Hepatocyte (in vitro differentiated cells): ENCODE measurements at regions not wholly inside any gene's neighbourhood (a gene's known extent, or its start where the extent isn't known, plus 50 kb on each side); places are given as distances from the start of the nearest gene placed in this dataset.

Experiments used
- DNase-seq: peaks from one replicate; pipeline ENCODE4 v3.0.0-alpha.2; 2016; ENCODE audit warnings: low spot score
- H2AFZ ChIP-seq: fragments of 200-600 bp; sonication (generic); 2 replicates; pipeline ENCODE4 v1.6.0; 2016; ENCODE audit warnings: antibody characterized with exemption, mild to moderate bottlenecking
- H3K27ac ChIP-seq: fragments of 200-600 bp; sonication (generic); 2 replicates; pipeline ENCODE4 v1.5.1; 2016; ENCODE audit warnings: mild to moderate bottlenecking
- H3K27me3 ChIP-seq: fragments of 200-600 bp; sonication (generic); 2 replicates; pipeline ENCODE4 v1.6.1; 2016
- H3K36me3 ChIP-seq: fragments of 200-600 bp; sonication (generic); replicated peaks from 2 replicates; pipeline ENCODE4 v1.5.1; 2016; ENCODE audit warnings: low read depth; ENCODE audit not compliant: insufficient read depth
- H3K4me1 ChIP-seq: fragments of 200-600 bp; sonication (generic); 2 replicates; pipeline ENCODE4 v1.5.1; 2016; ENCODE audit warnings: mild to moderate bottlenecking, moderate library complexity; ENCODE audit not compliant: insufficient read depth
- H3K4me2 ChIP-seq: fragments of 200-600 bp; sonication (generic); 2 replicates; pipeline ENCODE4 v1.6.0; 2016
- H3K4me3 ChIP-seq: fragments of 200-600 bp; sonication (generic); 2 replicates; pipeline ENCODE4 v1.5.1; 2016; ENCODE audit warnings: mild to moderate bottlenecking
- H3K79me2 ChIP-seq: fragments of 200-600 bp; sonication (generic); 2 replicates; pipeline ENCODE4 v1.6.0; 2017; ENCODE audit warnings: mild to moderate bottlenecking
- H3K9me2 ChIP-seq: fragments of 200-600 bp; sonication (generic); replicated peaks from 2 replicates; pipeline ENCODE4 v1.6.0; 2017; ENCODE audit warnings: mild to moderate bottlenecking; ENCODE audit not compliant: insufficient read depth
- H3K9me3 ChIP-seq: fragments of 200-600 bp; sonication (generic); 2 replicates; pipeline ENCODE4 v1.5.1; 2016; ENCODE audit warnings: low read depth, mild to moderate bottlenecking
- H4K20me1 ChIP-seq: fragments of 200-600 bp; sonication (generic); 2 replicates; pipeline ENCODE4 v1.6.0; 2016; ENCODE audit warnings: mild to moderate bottlenecking; ENCODE audit not compliant: insufficient read depth, poor library complexity, severe bottlenecking
- EZH2 ChIP-seq: fragments of 200-600 bp; sonication (generic); IDR thresholded peaks from 2 replicates; pipeline ENCODE4 v1.6.1; 2016; ENCODE audit warnings: antibody characterized with exemption, mild to moderate bottlenecking, borderline replicate concordance
- EZH2phosphoT487 ChIP-seq: fragments of 200-600 bp; sonication (generic); IDR thresholded peaks from one replicate; pipeline ENCODE4 v1.6.1; 2018; ENCODE audit warnings: antibody characterized with exemption, mild to moderate bottlenecking, low read depth, moderate library complexity; ENCODE audit not compliant: unreplicated experiment, severe bottlenecking
- WGBS: methylation state at CpG from one replicate; pipeline ENCODE4 v1.1.6; 2016; ENCODE audit warnings: low lambda C conversion rate; ENCODE audit errors: missing lambda C conversion rate; 5-methylcytosine and 5-hydroxymethylcytosine counted together
- TF ChIP-seq, protein P1 (sequence below): fragments of 200-600 bp; sonication (generic); IDR thresholded peaks from 2 replicates; pipeline ENCODE4 v1.5.1; 2016; ENCODE audit warnings: antibody characterized with exemption, mild to moderate bottlenecking; ENCODE audit not compliant: poor library complexity

DNA sequence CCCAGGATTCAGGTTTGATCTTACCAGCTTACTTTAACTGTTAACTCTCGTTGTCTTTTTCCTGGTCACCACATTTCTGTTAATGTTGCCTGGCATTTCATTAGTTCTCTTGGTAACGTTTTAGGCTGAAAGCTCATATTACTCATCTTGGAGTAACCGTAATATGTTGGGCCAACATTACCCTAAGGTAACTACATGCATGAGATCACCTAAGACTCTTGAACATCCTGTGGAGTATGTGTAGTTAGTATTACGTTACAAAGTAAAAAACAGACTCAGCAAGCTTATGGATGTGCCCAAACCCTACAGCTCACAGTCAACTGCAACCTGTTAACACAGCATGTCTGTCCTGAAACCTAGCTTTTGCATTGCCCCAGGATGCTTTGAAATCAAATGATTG, 203.3 kb upstream of the HS3ST1 start:
- peaks cover 14% of the 10 kb centered on the region for H3K4me1 ChIP-seq
- H3K79me2 ChIP-seq = no peaks in the 10 kb centered on the region
- no peaks in the 10 kb centered on the region for H3K9me3 ChIP-seq
- H3K27me3 ChIP-seq = no peaks in the 10 kb centered on the region
- H3K4me3 ChIP-seq = no peak overlapping the region
- H3K4me2 ChIP-seq = no peak overlapping the region
- no peaks in the 10 kb centered on the region for H3K36me3 ChIP-seq
- TF ChIP-seq, protein P1, sequence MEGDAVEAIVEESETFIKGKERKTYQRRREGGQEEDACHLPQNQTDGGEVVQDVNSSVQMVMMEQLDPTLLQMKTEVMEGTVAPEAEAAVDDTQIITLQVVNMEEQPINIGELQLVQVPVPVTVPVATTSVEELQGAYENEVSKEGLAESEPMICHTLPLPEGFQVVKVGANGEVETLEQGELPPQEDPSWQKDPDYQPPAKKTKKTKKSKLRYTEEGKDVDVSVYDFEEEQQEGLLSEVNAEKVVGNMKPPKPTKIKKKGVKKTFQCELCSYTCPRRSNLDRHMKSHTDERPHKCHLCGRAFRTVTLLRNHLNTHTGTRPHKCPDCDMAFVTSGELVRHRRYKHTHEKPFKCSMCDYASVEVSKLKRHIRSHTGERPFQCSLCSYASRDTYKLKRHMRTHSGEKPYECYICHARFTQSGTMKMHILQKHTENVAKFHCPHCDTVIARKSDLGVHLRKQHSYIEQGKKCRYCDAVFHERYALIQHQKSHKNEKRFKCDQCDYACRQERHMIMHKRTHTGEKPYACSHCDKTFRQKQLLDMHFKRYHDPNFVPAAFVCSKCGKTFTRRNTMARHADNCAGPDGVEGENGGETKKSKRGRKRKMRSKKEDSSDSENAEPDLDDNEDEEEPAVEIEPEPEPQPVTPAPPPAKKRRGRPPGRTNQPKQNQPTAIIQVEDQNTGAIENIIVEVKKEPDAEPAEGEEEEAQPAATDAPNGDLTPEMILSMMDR = no peak
- TF ChIP-seq EZH2phosphoT487 = no peak
- no peak for TF ChIP-seq EZH2
- no peak for DNase-seq
- H3K27ac ChIP-seq = no peak overlapping the region
- no peaks in the 10 kb centered on the region for H3K9me2 ChIP-seq
- no peaks in the 10 kb centered on the region for H4K20me1 ChIP-seq
- WGBS = 89% methylated on average over 4 of the region's 4 CpGs
- H2AFZ ChIP-seq = no peak overlapping the region

DNA sequence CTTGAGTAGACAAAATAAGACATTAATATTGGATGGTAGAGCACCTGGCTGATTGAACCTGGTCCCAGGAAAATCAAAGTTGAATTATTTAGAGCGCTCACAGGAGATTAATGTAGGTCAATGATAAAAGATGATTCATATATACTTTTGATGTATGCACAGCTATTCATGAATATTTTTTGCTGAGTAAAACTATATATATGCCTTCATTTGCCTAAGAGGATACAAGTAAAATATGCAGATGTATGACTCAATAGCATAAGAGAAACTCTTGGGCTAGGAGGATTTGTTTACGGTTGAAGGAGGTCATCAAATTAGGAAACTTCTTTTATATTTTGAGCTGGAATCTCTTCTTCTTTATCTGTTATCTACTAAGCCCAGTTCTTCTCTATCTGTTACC, 202.7 kb upstream of the HS3ST1 start:
- Histone ChIP-seq H3K4me3 (no peak overlapping the region), H3K27ac (no peak overlapping the region), H3K27me3 (no peaks in the 10 kb centered on the region), H3K9me3 (no peaks in the 10 kb centered on the region), H3K4me1 (peaks cover 14% of the 10 kb centered on the region), H4K20me1 (no peaks in the 10 kb centered on the region), H3K4me2 (no peak overlapping the region), H3K36me3 (no peaks in the 10 kb centered on the region), H2AFZ (no peak overlapping the region), H3K9me2 (no peaks in the 10 kb centered on the region), H3K79me2 (no peaks in the 10 kb centered on the region)
- no peak for DNase-seq
- TF ChIP-seq, protein P1 = no peak
- WGBS = 95% methylated on average over 2 of the region's 2 CpGs

DNA sequence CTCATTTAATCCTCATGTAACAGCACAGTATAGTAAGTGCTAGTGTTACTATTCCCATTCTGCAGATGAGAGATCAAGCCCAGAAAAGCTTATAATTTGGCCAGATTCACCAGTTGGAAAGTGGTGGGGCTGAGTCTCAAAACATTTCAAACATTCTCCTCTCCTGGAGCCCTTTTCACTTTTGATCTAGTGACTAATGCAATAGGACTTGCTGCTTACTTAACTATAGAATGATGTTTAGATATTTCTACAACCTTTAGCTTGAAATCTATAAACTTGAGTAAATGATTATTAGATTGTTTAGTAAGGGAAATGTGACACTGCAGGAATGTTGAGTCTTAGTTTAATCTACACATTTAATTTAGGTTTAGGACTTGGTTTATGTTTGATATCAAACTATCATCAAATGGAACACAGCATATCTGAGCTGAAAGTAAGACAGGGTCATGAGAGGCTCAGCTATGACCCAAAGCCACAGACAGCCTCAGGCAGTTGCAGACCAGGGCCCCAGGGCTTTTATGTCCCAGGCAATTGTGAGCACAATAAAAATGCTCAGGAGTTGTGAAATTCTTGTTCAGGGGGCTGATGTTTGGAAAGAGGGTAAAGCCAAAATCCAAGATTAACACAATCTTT, 199.5 kb upstream of the HS3ST1 start:
- Histone ChIP-seq H3K9me3 (no peaks in the 10 kb centered on the region), H3K36me3 (no peaks in the 10 kb centered on the region), H3K27ac (peak overlapping the region; percentile 44), H2AFZ (no peak overlapping the region), H3K9me2 (no peaks in the 10 kb centered on the region), H3K4me1 (peaks cover 5% of the 10 kb centered on the region), H3K27me3 (no peaks in the 10 kb centered on the region), H3K4me3 (no peak overlapping the region), H3K4me2 (peak overlapping the region; percentile 1), H4K20me1 (no peaks in the 10 kb centered on the region), H3K79me2 (no peaks in the 10 kb centered on the region)
- DNase-seq = no peak
- TF ChIP-seq EZH2 (no peak), EZH2phosphoT487 (no peak)
- TF ChIP-seq, protein P1 = no peak

DNA sequence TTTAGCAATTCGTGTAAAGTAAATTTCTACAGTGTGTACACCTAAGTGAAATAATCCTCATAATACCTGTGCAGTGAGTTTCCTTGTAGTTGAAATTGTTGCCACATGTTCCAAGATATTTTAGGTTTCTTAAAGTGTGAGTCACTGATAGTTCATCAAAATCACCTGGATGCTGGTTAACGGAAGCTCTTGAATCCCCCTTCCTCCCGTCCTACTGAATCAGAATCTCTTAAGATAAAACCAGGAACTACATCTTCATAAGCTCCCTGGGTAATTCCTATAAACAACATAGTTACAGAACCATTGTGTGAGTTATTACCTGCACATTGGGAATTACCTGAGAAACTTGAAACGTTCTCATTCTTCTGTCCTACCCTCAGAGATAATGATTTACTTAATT, 197.4 kb upstream of the HS3ST1 start:
- peaks cover 7% of the 10 kb centered on the region for H3K4me1 ChIP-seq
- H3K4me2 ChIP-seq = no peak overlapping the region
- no peak for DNase-seq
- H3K9me2 ChIP-seq = no peaks in the 10 kb centered on the region
- no peaks in the 10 kb centered on the region for H3K79me2 ChIP-seq
- H3K4me3 ChIP-seq = no peak overlapping the region
- no peaks in the 10 kb centered on the region for H3K9me3 ChIP-seq
- 78% methylated on average over 4 of the region's 4 CpGs for WGBS
- no peak overlapping the region for H3K27ac ChIP-seq
- no peak overlapping the region for H2AFZ ChIP-seq
- no peaks in the 10 kb centered on the region for H3K27me3 ChIP-seq
- TF ChIP-seq, protein P1 = no peak
- no peak for TF ChIP-seq EZH2phosphoT487
- no peak for TF ChIP-seq EZH2
- H3K36me3 ChIP-seq = no peaks in the 10 kb centered on the region
- H4K20me1 ChIP-seq = no peaks in the 10 kb centered on the region
